NCI-H146 treated with DMSO at 0.1 percent for 48 hours (cell line): ENCODE measurements at regions not wholly inside any gene's neighbourhood (a gene's known extent, or its start where the extent isn't known, plus 50 kb on each side); places are given as distances from the start of the nearest gene placed in this dataset.

Experiments
- DNase-seq: peaks from one replicate; lab custom pipeline; 2025; ENCODE audit not compliant: unreplicated experiment; lab: John Stamatoyannopoulos, UW

- no peak for DNase-seq
Observed at GRCh38 chr3:34225821-34226366, 427.5 kb downstream of the PDCD6IP start.

- no peak for DNase-seq
Observed at GRCh38 chr3:34229876-34230275, 431.4 kb downstream of the PDCD6IP start.

- DNase-seq: no peak
Observed at GRCh38 chr3:34235096-34235495, 436.7 kb downstream of the PDCD6IP start.

GRCh38 chr3:34237946-34238345 lies 439.5 kb downstream of the PDCD6IP start:
- no peak for DNase-seq

GRCh38 chr3:34238407-34238806 lies 440.0 kb downstream of the PDCD6IP start:
- DNase-seq: no peak

- no peak for DNase-seq
Observed at GRCh38 chr3:34239287-34239686, 440.9 kb downstream of the PDCD6IP start.

- no peak for DNase-seq
Observed at GRCh38 chr3:34239875-34240274, 441.4 kb downstream of the PDCD6IP start.

- DNase-seq: no peak
Observed at GRCh38 chr3:34247401-34247800, 449.0 kb downstream of the PDCD6IP start.

GRCh38 chr3:34248352-34248751 lies 449.9 kb downstream of the PDCD6IP start:
- no peak for DNase-seq

GRCh38 chr3:34254285-34254684 lies 455.9 kb downstream of the PDCD6IP start:
- no peak for DNase-seq

GRCh38 chr3:34256021-34256420 lies 457.6 kb downstream of the PDCD6IP start:
- DNase-seq: no peak

- no peak for DNase-seq
Observed at GRCh38 chr3:34256791-34257190, 458.4 kb downstream of the PDCD6IP start.

GRCh38 chr3:34258271-34258998 lies 460.0 kb downstream of the PDCD6IP start:
- no peak for DNase-seq

GRCh38 chr3:34260271-34261000 lies 462.0 kb downstream of the PDCD6IP start:
- DNase-seq: no peak

- no peak for DNase-seq
Observed at GRCh38 chr3:34261001-34261385, 462.6 kb downstream of the PDCD6IP start.

- DNase-seq: no peak
Observed at GRCh38 chr3:34263101-34263621, 464.7 kb downstream of the PDCD6IP start.

GRCh38 chr3:34264337-34265041 lies 466.1 kb downstream of the PDCD6IP start:
- DNase-seq: no peak

- no peak for DNase-seq
Observed at GRCh38 chr3:34267088-34267487, 468.7 kb downstream of the PDCD6IP start.

GRCh38 chr3:34268032-34268709 lies 469.7 kb downstream of the PDCD6IP start:
- no peak for DNase-seq

- no peak for DNase-seq
Observed at GRCh38 chr3:34275811-34276210, 477.4 kb downstream of the PDCD6IP start.

- no peak for DNase-seq
Observed at GRCh38 chr3:34276342-34276741, 477.9 kb downstream of the PDCD6IP start.
